NK-92 treated with Interleukin-12 subunit alpha and Interleukin-12 subunit beta, amount 100 ng/mL, for 24 hours (cell line): ENCODE measurements at regions not wholly inside any gene's neighbourhood (a gene's known extent, or its start where the extent isn't known, plus 50 kb on each side); places are given as distances from the start of the nearest gene placed in this dataset.

ENCODE experiments used
- DNase-seq: peaks from one replicate; lab custom pipeline; 2025; lab: John Stamatoyannopoulos, UW

DNA sequence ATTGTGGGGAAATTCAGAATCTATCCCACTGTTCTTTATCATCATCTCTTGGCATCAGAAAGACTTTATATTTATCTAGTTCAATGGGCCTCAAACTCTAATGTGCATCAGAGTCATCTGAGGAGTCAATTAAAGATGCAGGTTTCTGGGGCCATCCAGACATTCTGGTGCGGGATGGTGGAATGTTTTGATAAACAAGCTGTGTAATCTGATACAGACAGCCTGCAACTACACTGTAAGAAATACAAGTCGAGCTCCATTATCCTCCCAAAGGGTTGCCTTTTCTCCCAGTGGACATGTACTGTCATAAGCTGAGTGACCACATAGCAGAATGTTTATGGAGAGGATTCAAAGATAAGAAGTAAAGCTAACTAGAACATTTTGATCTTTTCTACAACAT is 515.3 kb upstream of the DCC start:
- no peak for DNase-seq

GRCh38 chr18:51833850-51834249 is 506.1 kb upstream of the DCC start:
- DNase-seq, result no peak

DNA sequence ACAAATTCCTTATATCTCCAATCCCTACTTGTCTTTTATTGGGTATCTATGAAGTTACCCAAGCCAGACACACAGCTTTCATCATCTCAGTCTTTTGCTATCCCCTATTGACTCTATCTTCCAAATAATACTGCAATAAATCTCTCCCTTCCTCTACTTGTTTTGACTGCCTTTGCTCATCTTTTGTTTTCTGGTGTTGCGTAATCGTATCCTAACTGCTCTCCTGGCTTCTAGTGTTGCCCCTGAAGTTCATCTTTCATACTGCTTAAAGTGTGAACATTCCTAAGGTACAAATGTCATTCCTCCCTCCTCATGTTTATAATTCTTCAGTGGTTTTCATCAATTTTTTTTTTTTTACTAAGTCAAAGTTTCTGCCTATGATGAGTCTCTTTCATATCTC is 491.3 kb upstream of the DCC start:
- DNase-seq, result no peak

- DNase-seq, result no peak
These were observed 487.3 kb upstream of the DCC start for GRCh38 chr18:51852681-51853080.

- no peak for DNase-seq
These were observed 482.0 kb upstream of the DCC start for GRCh38 chr18:51857989-51858388.

- no peak for DNase-seq
These were observed 479.0 kb upstream of the DCC start for GRCh38 chr18:51861046-51861445.

GRCh38 chr18:51862051-51862715 is 477.8 kb upstream of the DCC start:
- no peak for DNase-seq

- DNase-seq, result no peak
These were observed 475.6 kb upstream of the DCC start for GRCh38 chr18:51864219-51864965.

DNA sequence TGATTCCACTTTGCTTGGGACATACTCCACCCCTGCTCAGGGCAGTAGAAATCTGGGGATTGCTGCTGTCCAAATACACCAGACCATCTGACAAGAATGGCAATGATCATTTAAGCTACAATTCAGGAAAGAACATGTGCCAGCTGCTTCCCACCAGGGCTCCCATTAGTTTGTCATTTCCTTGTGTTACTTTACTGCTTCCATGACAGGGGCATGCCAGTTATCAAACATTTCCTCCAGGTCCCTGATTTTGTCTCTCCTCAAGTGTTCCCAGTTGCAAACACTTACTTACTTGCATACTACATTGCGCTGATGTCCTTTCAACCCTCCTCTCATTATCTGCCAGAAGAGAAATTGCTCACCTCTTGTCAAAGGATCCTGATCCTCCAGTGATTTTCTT is 474.5 kb upstream of the DCC start:
- no peak for DNase-seq

GRCh38 chr18:51867767-51868166 is 472.2 kb upstream of the DCC start:
- DNase-seq, result no peak

- no peak for DNase-seq
These were observed 461.3 kb upstream of the DCC start for GRCh38 chr18:51878724-51879123.

DNA sequence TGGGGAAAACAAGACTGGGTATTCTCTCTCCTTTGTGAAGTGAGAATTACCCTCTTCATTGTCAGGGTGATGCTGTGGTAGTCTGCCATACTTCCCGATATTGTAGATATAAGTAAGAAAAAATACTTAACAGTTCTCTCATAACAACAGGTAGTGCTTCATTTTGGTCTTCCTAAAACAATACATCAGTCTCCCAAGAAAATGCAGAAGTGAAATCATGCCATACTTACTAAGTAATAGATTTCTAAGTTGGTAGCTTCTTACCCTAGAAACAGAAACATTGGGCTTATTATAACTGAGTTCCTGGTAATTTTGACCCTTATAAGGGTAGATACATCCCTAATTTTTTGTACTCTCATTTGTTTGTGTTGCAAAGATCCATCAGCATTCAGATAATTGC is 460.7 kb upstream of the DCC start:
- no peak for DNase-seq

GRCh38 chr18:51881394-51881793 is 458.6 kb upstream of the DCC start:
- DNase-seq, result no peak

GRCh38 chr18:51884039-51884438 is 456.0 kb upstream of the DCC start:
- DNase-seq, result no peak

DNA sequence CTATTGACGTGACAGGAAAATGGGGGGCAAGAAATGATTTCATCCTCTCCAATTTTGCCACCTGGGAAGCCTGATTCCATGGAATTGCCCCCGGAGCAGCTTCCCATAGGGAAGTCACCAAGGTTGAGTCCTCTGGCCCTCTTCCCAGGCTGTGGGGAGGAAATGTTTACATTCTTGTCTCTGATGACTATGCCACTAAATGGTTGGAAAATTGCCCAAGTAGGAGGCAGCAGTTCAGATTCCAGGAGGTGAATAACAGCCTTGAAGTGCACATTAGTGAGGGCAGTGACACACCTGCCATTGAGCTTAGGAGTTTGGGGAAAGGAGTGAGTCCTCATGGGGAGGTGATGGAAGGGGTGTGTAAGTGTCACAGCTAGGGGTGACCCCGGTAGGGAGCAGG is 449.2 kb upstream of the DCC start:
- DNase-seq, result no peak

DNA sequence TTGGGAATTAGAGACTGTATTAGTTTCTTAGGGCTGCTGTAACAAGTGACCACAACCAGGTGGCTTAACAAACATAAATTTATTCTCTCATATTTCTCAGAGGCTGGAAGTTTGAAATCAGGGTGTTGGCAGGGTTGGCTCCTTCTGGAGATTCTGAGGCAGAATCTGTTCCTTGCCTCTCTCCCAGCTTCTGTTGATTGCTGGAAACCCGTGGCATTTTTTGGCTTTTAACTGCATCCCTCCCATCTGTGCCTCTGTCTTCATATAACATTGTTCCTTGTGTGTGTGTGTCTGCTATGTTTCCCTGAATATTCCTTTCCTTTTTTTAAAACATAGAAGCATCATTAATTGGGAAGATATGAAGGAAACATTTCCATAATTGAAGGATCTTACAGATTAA is 448.1 kb upstream of the DCC start:
- no peak for DNase-seq

DNA sequence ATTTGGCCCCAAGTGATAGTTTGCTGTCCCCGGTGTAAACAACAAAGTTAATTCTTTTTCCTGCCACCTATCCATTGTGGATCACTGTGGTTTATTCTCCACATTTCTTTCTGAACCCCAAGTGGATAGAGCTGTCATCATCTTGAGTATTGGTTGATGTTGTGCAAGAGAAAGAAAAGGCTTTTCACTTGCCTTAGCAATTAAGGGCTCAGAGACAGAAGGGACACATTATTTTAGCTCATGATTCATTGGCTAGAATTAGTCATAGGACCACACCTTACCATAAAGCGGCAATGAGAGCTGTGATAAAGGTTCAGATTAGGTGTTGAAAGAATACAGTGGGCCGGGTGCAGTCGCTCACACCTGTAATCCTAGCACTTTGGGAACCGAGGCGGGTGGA is 442.1 kb upstream of the DCC start:
- no peak for DNase-seq

- no peak for DNase-seq
These were observed 432.1 kb upstream of the DCC start for GRCh38 chr18:51907687-51908597.

DNA sequence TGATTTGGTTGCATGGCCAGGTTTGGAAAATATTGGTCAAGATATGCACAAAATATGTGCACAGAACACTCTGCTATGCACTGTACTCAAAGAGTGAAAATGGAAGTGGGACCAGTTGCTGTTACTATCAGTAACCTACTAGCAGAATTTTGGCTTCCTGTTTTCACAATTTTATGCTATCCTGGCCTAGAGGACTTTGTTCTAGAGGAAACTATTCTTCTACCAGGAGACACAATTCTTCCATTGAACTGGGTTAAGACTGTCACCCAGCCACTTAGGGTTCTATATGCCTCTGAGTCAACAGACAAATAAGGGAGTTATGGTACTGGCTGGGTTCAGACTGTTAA is 431.4 kb upstream of the DCC start:
- no peak for DNase-seq

- no peak for DNase-seq
These were observed 428.4 kb upstream of the DCC start for GRCh38 chr18:51911584-51911983.

GRCh38 chr18:51912381-51912780 is 427.6 kb upstream of the DCC start:
- no peak for DNase-seq

DNA sequence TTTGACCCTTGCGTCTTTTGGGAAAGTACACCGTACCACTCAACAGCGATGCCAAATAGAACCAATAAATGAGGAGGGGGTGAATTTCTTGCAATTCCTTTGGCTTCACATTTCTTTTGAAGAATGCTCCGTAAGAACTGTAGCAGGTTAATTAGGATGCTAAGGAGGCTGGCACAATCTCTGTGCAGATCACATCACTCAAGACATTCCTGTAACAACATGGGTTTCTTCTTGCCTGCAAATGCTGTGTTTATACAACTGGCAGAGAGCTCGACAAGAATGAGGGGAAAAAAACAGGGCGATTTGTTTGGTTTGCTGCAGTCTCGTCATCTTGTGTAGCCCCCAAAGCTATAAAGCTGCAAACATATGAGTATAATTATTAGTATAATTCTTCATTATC is 424.8 kb upstream of the DCC start:
- no peak for DNase-seq

- no peak for DNase-seq
These were observed 418.1 kb upstream of the DCC start for GRCh38 chr18:51921862-51922261.
